ENCODE measurements at regions not wholly inside any gene's neighbourhood (a gene's known extent, or its start where the extent isn't known, plus 50 kb on each side); places are given as distances from the start of the nearest gene placed in this dataset.

DNA sequence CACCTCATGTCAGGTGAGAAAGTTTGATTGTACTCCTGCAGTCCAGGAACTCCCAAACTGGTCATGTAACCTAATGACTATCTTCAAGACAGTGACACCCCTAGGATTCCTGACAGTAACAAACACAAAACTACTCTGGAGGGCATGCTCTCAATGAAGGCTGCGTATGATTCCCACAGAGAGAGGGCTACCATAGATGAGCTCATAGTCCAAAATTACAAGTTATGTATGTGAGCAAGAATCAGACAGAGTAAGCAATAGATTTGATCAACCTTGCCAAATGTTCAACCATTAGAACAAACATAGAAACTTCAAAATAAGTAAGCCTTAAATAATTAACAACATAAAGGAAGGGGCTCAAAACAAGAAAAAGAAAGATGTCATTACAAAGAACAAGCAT is 158.1 kb downstream of the COPRS start:
- Histone ChIP-seq H3K27ac (ENCODE audit: low read depth, low read length) (no peak overlapping the region), H3K4me3 (ENCODE audit: low read length) (no peak overlapping the region), H3K36me3 (ENCODE audit: insufficient read depth, low read length) (no peaks in the 10 kb centered on the region), H3K4me1 (ENCODE audit: insufficient read depth, low read length) (peaks cover 3% of the 10 kb centered on the region; the same call in 1 of the 2 replicates), H3K27me3 (ENCODE audit: insufficient read depth, low read length) (no peaks in the 10 kb centered on the region), H3K9ac (ENCODE audit: low read depth, low read length) (no peak overlapping the region), H3K9me3 (ENCODE audit: insufficient read depth, low read depth, low read length) (no peaks in the 10 kb centered on the region)
- 87% methylated on average over 1 of the region's 1 CpG for WGBS

DNA sequence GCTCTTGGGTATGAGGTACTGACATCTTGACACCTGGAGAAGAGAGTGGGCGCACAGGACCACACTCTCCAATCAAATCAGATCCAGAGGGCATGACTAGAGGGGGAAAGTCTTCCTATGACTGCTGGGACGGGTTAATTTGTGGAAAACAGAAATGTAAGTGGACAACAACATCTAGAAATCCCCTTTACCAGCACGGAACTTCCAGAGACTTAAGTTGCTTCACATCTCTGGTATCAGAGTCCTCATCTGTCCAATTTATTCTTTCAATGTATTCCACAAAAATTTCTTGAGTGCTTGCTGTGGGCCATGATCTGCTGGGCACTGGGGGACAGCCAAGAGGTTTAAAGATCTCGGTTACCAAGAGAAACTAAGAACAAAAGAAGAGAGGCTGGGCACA is 159.2 kb downstream of the COPRS start:
- Histone ChIP-seq H3K4me3 (ENCODE audit: low read length) (no peak overlapping the region), H3K27ac (ENCODE audit: low read depth, low read length) (no peak overlapping the region), H3K27me3 (ENCODE audit: insufficient read depth, low read length) (no peaks in the 10 kb centered on the region), H3K9me3 (ENCODE audit: insufficient read depth, low read depth, low read length) (no peaks in the 10 kb centered on the region), H3K4me1 (ENCODE audit: insufficient read depth, low read length) (peaks cover 3% of the 10 kb centered on the region; the same call in 1 of the 2 replicates), H3K36me3 (ENCODE audit: insufficient read depth, low read length) (no peaks in the 10 kb centered on the region), H3K9ac (ENCODE audit: low read depth, low read length) (no peak overlapping the region)
- 95% methylated on average over 3 of the region's 4 CpGs for WGBS

DNA sequence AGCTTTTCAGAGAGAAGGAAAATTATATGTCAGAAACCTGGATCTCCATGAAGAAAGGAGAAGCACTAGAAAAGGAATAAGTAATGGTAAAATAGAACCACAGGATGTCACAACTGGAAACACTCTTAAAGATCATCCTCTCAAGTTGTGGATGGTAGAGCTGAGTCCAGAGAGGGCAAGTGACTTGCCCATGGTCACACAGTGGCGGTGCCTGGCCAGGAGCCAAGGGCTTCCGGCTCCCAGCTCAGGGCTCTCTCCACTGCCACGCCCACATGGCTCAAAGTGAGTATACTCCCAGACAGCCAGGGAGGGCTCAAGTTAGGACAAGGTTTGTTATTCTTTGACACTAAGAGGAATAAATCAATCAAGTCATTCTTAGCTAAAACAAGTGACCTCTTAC is 159.8 kb downstream of the COPRS start:
- Histone ChIP-seq H3K9me3 (ENCODE audit: insufficient read depth, low read depth, low read length) (no peaks in the 10 kb centered on the region), H3K9ac (ENCODE audit: low read depth, low read length) (no peak overlapping the region), H3K27ac (ENCODE audit: low read depth, low read length) (no peak overlapping the region), H3K4me1 (ENCODE audit: insufficient read depth, low read length) (peaks cover 3% of the 10 kb centered on the region; the same call in 1 of the 2 replicates), H3K36me3 (ENCODE audit: insufficient read depth, low read length) (no peaks in the 10 kb centered on the region), H3K4me3 (ENCODE audit: low read length) (no peak overlapping the region), H3K27me3 (ENCODE audit: insufficient read depth, low read length) (no peaks in the 10 kb centered on the region)
- 92% methylated on average over 3 of the region's 3 CpGs for WGBS

DNA sequence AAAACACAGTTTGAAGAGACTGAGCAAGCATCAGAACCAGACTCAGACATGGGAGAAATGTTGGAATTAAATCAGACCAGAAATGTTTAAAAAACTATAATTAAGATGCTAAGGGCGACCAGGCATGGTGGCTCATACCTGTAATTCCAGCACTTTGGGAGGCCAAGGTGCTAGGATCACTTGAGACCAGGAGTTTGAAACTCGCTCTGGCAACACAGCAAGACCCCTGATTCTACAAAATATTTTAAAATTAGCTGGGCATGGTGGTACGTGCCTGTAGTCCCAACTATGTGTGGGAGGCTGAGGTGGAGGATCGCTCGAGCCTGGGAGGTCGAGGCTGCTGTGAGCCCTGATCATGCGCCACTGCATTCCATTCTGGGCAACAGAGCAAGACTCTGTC is 160.3 kb downstream of the COPRS start:
- no peak overlapping the region for H3K27ac ChIP-seq (ENCODE audit: low read depth, low read length)
- no peak overlapping the region for H3K9ac ChIP-seq (ENCODE audit: low read depth, low read length)
- 94% methylated on average over 6 of the region's 7 CpGs for WGBS
- no peaks in the 10 kb centered on the region for H3K36me3 ChIP-seq (ENCODE audit: insufficient read depth, low read length)
- H3K27me3 ChIP-seq (ENCODE audit: insufficient read depth, low read length) = no peaks in the 10 kb centered on the region
- H3K4me3 ChIP-seq (ENCODE audit: low read length) = no peak overlapping the region
- no peaks in the 10 kb centered on the region for H3K9me3 ChIP-seq (ENCODE audit: insufficient read depth, low read depth, low read length)
- peaks cover 3% of the 10 kb centered on the region; the same call in 1 of the 2 replicates for H3K4me1 ChIP-seq (ENCODE audit: insufficient read depth, low read length)

DNA sequence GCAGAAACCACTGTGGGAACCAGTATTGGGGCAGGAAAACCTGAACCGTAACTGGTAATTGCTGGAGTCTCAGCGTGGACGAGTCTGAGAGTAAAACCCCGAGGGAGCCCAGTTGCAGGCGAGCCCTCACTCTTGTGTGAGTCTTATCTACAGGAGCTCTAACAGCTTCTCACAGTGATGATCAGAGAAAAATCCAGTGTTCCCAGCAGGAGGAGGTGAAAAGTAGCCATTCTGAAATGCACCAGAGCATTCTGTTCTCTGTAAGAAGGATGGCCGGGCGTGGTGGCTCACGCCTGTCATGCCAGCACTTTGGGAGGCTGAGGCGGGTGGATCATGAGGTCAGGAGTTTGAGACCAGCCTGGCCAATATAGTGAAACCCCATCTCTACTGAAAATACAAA is 161.2 kb downstream of the COPRS start:
- no peak overlapping the region for H3K27ac ChIP-seq (ENCODE audit: low read depth, low read length)
- 88% methylated on average over 9 of the region's 9 CpGs for WGBS
- H3K9me3 ChIP-seq (ENCODE audit: insufficient read depth, low read depth, low read length) = no peaks in the 10 kb centered on the region
- H3K9ac ChIP-seq (ENCODE audit: low read depth, low read length) = no peak overlapping the region
- no peaks in the 10 kb centered on the region for H3K27me3 ChIP-seq (ENCODE audit: insufficient read depth, low read length)
- peaks cover 3% of the 10 kb centered on the region; the same call in 1 of the 2 replicates for H3K4me1 ChIP-seq (ENCODE audit: insufficient read depth, low read length)
- H3K4me3 ChIP-seq (ENCODE audit: low read length) = no peak overlapping the region
- no peaks in the 10 kb centered on the region for H3K36me3 ChIP-seq (ENCODE audit: insufficient read depth, low read length)

DNA sequence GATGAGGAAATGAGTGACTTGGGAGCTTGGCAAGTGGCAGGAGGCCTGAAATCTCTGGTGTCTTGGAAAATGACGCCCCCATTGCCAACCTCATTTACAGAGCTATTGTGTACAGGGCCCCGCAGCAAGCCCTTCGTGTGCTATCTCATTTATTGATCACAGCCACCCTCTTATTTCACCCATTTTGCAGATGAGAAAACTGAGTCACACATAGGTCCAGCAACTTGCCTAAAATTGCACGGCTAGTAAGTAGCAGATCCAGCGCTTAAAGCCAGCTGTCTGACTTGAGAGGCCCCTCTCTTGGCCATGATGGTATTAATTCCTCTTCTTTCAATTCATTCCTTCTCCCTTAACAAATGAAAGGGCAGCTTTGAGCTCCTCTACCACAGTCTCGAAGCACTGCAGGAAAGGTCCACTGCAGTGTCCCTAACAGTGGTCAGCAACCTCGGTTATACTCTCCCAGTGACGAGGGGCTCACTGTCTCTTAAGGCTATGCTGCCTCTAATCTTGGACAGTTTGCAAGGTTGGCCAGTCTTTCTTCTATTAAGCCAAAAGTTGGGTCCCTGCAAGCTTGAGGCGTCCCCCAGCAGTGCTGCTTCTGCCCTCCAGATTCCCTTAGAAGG is 162.2 kb downstream of the COPRS start:
- Histone ChIP-seq H3K4me1 (ENCODE audit: insufficient read depth, low read length) (peaks cover 3% of the 10 kb centered on the region; the same call in 1 of the 2 replicates), H3K27me3 (ENCODE audit: insufficient read depth, low read length) (no peaks in the 10 kb centered on the region), H3K27ac (ENCODE audit: low read depth, low read length) (no peak overlapping the region; the same call in 1 of the 2 replicates), H3K9ac (ENCODE audit: low read depth, low read length) (no peak overlapping the region), H3K4me3 (ENCODE audit: low read length) (no peak overlapping the region), H3K9me3 (ENCODE audit: insufficient read depth, low read depth, low read length) (no peaks in the 10 kb centered on the region), H3K36me3 (ENCODE audit: insufficient read depth, low read length) (no peaks in the 10 kb centered on the region)
- 92% methylated on average over 9 of the region's 9 CpGs for WGBS

DNA sequence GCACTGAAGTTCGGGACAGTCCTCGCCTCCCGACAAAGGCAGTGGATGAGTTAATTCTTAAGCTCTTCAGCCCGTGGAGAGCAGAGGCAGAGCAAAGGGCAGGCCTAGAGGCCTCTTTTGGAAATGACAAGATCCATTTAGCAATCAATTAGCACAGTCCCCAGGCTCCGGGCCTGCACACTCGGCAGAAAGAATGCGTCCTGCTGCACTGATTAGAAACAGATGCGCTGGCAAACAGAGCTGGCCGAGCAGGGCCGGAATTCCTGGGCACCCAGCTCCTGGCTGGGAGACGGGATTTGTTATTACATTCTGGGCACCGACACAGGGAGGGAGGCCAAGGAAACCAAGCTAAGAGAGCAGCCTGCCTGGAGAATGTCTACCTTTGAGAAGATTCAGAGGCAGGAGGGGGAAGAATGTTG is 162.9 kb downstream of the COPRS start:
- WGBS = 59% methylated on average over 12 of the region's 12 CpGs
- Histone ChIP-seq H3K27me3 (ENCODE audit: insufficient read depth, low read length) (no peaks in the 10 kb centered on the region), H3K27ac (ENCODE audit: low read depth, low read length) (no peak overlapping the region; the same call in 1 of the 2 replicates), H3K36me3 (ENCODE audit: insufficient read depth, low read length) (no peaks in the 10 kb centered on the region), H3K9me3 (ENCODE audit: insufficient read depth, low read depth, low read length) (no peaks in the 10 kb centered on the region), H3K9ac (ENCODE audit: low read depth, low read length) (no peak overlapping the region), H3K4me1 (ENCODE audit: insufficient read depth, low read length) (peaks cover 3% of the 10 kb centered on the region; the same call in 1 of the 2 replicates), H3K4me3 (ENCODE audit: low read length) (no peak overlapping the region)

DNA sequence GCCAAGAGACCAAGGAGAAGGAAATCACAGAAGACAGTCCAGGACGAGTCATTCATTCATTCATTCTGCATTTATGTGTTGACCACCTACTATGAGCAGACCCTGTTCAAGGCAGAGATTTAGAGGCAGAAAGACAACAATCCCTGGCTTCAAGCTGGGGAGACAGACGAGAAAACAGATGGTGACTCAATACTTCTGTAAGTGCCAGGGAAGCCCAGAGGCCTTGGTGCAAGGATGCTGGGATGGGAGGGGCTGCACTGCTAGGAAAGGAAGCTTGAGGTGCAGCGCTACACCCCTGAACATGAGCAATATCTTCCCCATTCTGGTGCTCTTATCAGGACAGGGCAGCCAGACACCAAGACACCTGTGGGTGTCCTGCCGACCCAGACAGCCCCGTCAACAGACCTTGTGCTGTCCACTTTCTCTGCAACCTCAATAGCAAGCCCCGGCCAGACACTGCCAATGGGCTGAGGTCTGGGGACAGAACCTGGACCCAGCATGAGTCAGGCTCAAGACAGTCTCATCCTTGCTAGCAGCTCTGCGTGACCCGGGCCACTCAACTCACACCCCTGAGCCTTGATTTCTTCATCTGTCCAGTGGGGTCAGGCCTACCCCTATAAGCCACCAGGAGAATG is 163.5 kb downstream of the COPRS start:
- H3K4me1 ChIP-seq (ENCODE audit: insufficient read depth, low read length) = peaks cover 3% of the 10 kb centered on the region; the same call in 1 of the 2 replicates
- no peak overlapping the region for H3K9ac ChIP-seq (ENCODE audit: low read depth, low read length)
- H3K27ac ChIP-seq (ENCODE audit: low read depth, low read length) = no peak overlapping the region
- no peak overlapping the region for H3K4me3 ChIP-seq (ENCODE audit: low read length)
- H3K9me3 ChIP-seq (ENCODE audit: insufficient read depth, low read depth, low read length) = no peaks in the 10 kb centered on the region
- H3K27me3 ChIP-seq (ENCODE audit: insufficient read depth, low read length) = no peaks in the 10 kb centered on the region
- WGBS = 92% methylated on average over 8 of the region's 8 CpGs
- no peaks in the 10 kb centered on the region for H3K36me3 ChIP-seq (ENCODE audit: insufficient read depth, low read length)

DNA sequence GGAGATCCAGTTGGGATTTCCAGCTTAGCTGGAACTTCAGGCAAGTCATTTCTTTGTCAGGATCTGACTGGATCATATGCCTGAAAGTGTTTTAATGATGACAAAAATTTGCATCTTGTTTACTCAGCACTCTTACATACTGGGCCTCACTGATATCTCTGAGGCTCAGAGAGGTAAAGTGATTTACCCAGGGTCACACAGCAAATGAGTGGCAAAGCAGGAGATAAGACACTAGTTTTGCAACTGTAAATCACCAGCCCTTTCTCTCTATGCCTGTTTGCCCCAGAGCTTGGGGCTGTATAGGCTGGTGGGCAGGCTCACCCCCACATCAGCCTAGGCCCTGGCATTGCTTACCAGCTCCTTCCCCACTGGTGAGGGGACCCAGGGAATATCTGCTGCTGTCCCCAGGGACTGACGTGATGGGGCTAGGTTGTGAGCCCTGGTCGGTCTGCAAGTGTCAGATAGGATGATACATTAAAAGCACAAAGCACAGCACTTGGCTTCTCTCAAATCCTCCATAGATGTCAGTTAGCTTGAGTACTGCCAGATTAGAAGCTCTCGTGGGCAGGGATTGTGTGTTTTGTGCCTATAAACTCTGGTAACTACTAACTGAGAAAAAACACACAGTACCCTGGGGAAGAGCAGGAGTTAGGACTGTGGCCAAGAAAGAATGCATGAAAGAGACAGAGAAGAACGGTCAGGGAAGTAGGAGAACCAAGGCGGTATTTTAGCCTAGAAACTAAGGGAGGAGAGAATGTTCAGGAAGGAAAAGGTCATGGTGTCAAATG is 165.4 kb downstream of the COPRS start:
- no peak overlapping the region for H3K4me3 ChIP-seq (ENCODE audit: low read length)
- no peaks in the 10 kb centered on the region for H3K9me3 ChIP-seq (ENCODE audit: insufficient read depth, low read depth, low read length)
- H3K4me1 ChIP-seq (ENCODE audit: insufficient read depth, low read length) = peaks cover 3% of the 10 kb centered on the region; the same call in 1 of the 2 replicates
- H3K36me3 ChIP-seq (ENCODE audit: insufficient read depth, low read length) = no peaks in the 10 kb centered on the region
- H3K27me3 ChIP-seq (ENCODE audit: insufficient read depth, low read length) = no peaks in the 10 kb centered on the region
- H3K27ac ChIP-seq (ENCODE audit: low read depth, low read length) = no peak overlapping the region
- no peak overlapping the region for H3K9ac ChIP-seq (ENCODE audit: low read depth, low read length)
- 90% methylated on average over 5 of the region's 5 CpGs for WGBS

DNA sequence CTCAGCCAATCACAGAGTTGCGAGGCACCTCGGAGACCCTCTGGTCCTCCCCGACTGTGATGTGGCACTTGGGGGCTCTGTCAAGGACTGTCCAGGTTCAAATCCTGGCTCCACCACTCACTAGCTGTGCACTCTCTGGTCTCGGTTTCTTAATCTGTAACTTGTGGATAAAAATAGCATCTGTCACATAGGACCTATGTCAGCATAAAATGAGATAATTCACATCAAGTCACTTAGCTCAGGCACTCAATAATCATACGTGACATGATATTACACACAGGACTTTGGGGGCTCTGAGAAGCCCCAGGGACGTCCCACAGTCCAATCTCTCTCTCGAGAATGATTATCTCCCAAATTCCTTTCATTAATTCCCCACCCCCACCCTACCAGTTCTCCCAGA is 166.4 kb downstream of the COPRS start:
- Histone ChIP-seq H3K4me3 (ENCODE audit: low read length) (no peak overlapping the region), H3K36me3 (ENCODE audit: insufficient read depth, low read length) (no peaks in the 10 kb centered on the region), H3K4me1 (ENCODE audit: insufficient read depth, low read length) (peaks cover 3% of the 10 kb centered on the region; the same call in 1 of the 2 replicates), H3K9me3 (ENCODE audit: insufficient read depth, low read depth, low read length) (no peaks in the 10 kb centered on the region), H3K9ac (ENCODE audit: low read depth, low read length) (no peak overlapping the region), H3K27me3 (ENCODE audit: insufficient read depth, low read length) (no peaks in the 10 kb centered on the region), H3K27ac (ENCODE audit: low read depth, low read length) (no peak overlapping the region)
- WGBS = 91% methylated on average over 7 of the region's 7 CpGs

DNA sequence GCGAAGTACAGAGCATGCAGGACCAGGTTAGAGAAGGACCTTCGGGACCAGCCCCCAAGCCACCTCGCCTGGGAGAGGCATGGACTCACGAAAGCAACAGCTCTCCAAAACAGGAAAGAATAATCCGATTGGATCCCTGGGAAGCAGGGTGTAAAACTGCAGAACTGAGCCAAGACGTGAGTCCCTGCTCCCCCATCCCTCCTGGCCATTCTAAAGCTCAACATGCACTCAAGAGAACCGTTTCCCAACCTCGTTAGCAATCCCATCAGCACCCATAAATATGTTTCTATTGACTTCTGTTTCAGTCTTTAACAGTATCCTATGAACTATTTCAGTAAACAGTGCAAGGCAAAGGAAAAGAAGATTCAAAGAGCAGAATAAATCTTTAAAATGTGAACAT is 167.0 kb downstream of the COPRS start:
- Histone ChIP-seq H3K27ac (ENCODE audit: low read depth, low read length) (no peak overlapping the region), H3K9me3 (ENCODE audit: insufficient read depth, low read depth, low read length) (no peaks in the 10 kb centered on the region), H3K9ac (ENCODE audit: low read depth, low read length) (no peak overlapping the region), H3K4me3 (ENCODE audit: low read length) (no peak overlapping the region), H3K27me3 (ENCODE audit: insufficient read depth, low read length) (no peaks in the 10 kb centered on the region), H3K4me1 (ENCODE audit: insufficient read depth, low read length) (peaks cover 3% of the 10 kb centered on the region; the same call in 1 of the 2 replicates), H3K36me3 (ENCODE audit: insufficient read depth, low read length) (no peaks in the 10 kb centered on the region)
- 83% methylated on average over 8 of the region's 8 CpGs for WGBS

Measured in HUES64 (cell line).